Kasumi-1 (cell line): ENCODE measurements at regions not wholly inside any gene's neighbourhood (a gene's known extent, or its start where the extent isn't known, plus 50 kb on each side); places are given as distances from the start of the nearest gene placed in this dataset.
"Not testable (repeated sequence)": the region's sequence is repeated elsewhere in the genome, so short reads cannot be mapped to it uniquely, and the experiment has no call there.

Experiments used
- DNase-seq, 2 experiments: peaks; one replicate each; lab custom pipeline; 2025; lab: John Stamatoyannopoulos, UW

- no peak for DNase-seq
Observed at GRCh38 chr1:47522935-47523834, 85.3 kb downstream of the FOXD2 start.

GRCh38 chr1:47523835-47524215 is 86.0 kb downstream of the FOXD2 start:
- DNase-seq: no peak

GRCh38 chr1:47524272-47524671 is 86.4 kb downstream of the FOXD2 start:
- DNase-seq: no peak

GRCh38 chr1:47527653-47528272 is 89.9 kb downstream of the FOXD2 start:
- peak; percentile 23 to 37 for DNase-seq

- peak; percentile 15 to 36 for DNase-seq
Observed at GRCh38 chr1:47529520-47530098, 91.8 kb downstream of the FOXD2 start.

- DNase-seq: no peak
Observed at GRCh38 chr1:47532921-47533792, 95.3 kb downstream of the FOXD2 start.

GRCh38 chr1:47533793-47534328 is 96.0 kb downstream of the FOXD2 start:
- no peak for DNase-seq

- DNase-seq: no peak
Observed at GRCh38 chr1:47534436-47534835, 96.6 kb downstream of the FOXD2 start.

GRCh38 chr1:47536646-47537118 is 98.8 kb downstream of the FOXD2 start:
- DNase-seq: no peak

- DNase-seq: no peak
Observed at GRCh38 chr1:47537268-47537667, 99.4 kb downstream of the FOXD2 start.

- no peak for DNase-seq
Observed at GRCh38 chr1:47537966-47538365, 100.1 kb downstream of the FOXD2 start.

GRCh38 chr1:47538530-47538929 is 100.7 kb downstream of the FOXD2 start:
- not testable (repeated sequence) for DNase-seq

GRCh38 chr1:47541705-47542104 is 103.9 kb downstream of the FOXD2 start:
- DNase-seq: not testable (repeated sequence)

GRCh38 chr1:47543089-47543488 is 105.2 kb downstream of the FOXD2 start:
- not testable (repeated sequence) for DNase-seq

GRCh38 chr1:47545912-47546483 is 108.2 kb downstream of the FOXD2 start:
- DNase-seq: no peak

- DNase-seq: no peak
Observed at GRCh38 chr1:47547753-47548573, 110.1 kb downstream of the FOXD2 start.

GRCh38 chr1:47548637-47549036 is 110.8 kb downstream of the FOXD2 start:
- no peak for DNase-seq

- DNase-seq: no peak
Observed at GRCh38 chr1:47549532-47549931, 111.7 kb downstream of the FOXD2 start.

- no peak for DNase-seq
Observed at GRCh38 chr1:47550929-47551328, 113.1 kb downstream of the FOXD2 start.

GRCh38 chr1:47551971-47552528 is 114.2 kb downstream of the FOXD2 start:
- DNase-seq: no peak
